ENCODE measurements at regions not wholly inside any gene's neighbourhood (a gene's known extent, or its start where the extent isn't known, plus 50 kb on each side); places are given as distances from the start of the nearest gene placed in this dataset.

GRCh38 chr13:61531383-61532065, 115.9 kb upstream of the PCDH20 start:
- no peak for TF ChIP-seq CTCF (IDR thresholded peaks at IDR 0.05)
- no peak for TF ChIP-seq POLR2A (IDR thresholded peaks at IDR 0.05)
